ENCODE measurements at regions not wholly inside any gene's neighbourhood (a gene's known extent, or its start where the extent isn't known, plus 50 kb on each side); places are given as distances from the start of the nearest gene placed in this dataset.

GRCh38 chr5:124262991-124263571 lies 483.4 kb downstream of the ZNF608 start (continued):
- TF ChIP-seq ZNF318 (CRISPR knock-in tag; IDR thresholded peaks at IDR 0.05) = no peak
- no peak for TF ChIP-seq YEATS2 (CRISPR knock-in tag; IDR thresholded peaks at IDR 0.05; ENCODE audit: borderline replicate concordance)

GRCh38 chr5:124262470-124262869 lies 484.0 kb downstream of the ZNF608 start:
- WGBS (ENCODE audit: low lambda C conversion rate) = 44% methylated on average over 6 of the region's 6 CpGs
- no peak overlapping the region for H3K4me3 ChIP-seq (replicated peaks in 1 of 3; ENCODE audit: insufficient read depth in 1 of 3, low read depth in 2 of 3, low read length in 3 of 3)
- POLR2A ChIA-PET = no interaction called here
- H3K4me2 ChIP-seq (ENCODE audit: low read depth, low read length) = no peak overlapping the region
- H3K4me1 ChIP-seq (ENCODE audit: insufficient read depth, low read length) = no peaks in the 10 kb centered on the region
- in situ Hi-C loops (cut with HindIII; ENCODE audit: extremely low pct_ligation_motif_present, low pct_unique_long_range_greater_than_20kb) = no loop called here
- DNase-seq (ENCODE audit: low spot score) = no peak
- H3K79me2 ChIP-seq (ENCODE audit: insufficient read depth, low read length) = no peaks in the 10 kb centered on the region
- no peak overlapping the region for H2AFZ ChIP-seq (ENCODE audit: low read length)
- H3K9ac ChIP-seq (ENCODE audit: insufficient read depth, low read depth, low read length) = no peak overlapping the region
- no peak for ATAC-seq
- CTCF ChIA-PET (ENCODE audit: low intra/inter-chr PET ratio, low total read pairs) = no interaction called here
- H4K20me1 ChIP-seq (ENCODE audit: insufficient read depth, low read length) = no peaks in the 10 kb centered on the region
- no peaks in the 10 kb centered on the region; a peak in 1 of 5 replicates for H3K27me3 ChIP-seq (ENCODE audit: control insufficient read depth in 1 of 2, insufficient read depth in 2 of 2, low read length in 2 of 2)
- TF ChIP-seq CREB1 (IDR thresholded peaks at IDR 0.05) (no peak), CREB1 (CRISPR knock-in tag; IDR thresholded peaks at IDR 0.05) (no peak), ZBTB10 (CRISPR knock-in tag; IDR thresholded peaks at IDR 0.05; ENCODE audit: borderline replicate concordance) (no peak), CHCHD3 (CRISPR knock-in tag; IDR thresholded peaks at IDR 0.05) (no peak), ZNF33B (CRISPR knock-in tag; IDR thresholded peaks at IDR 0.05) (no peak), NFE2L1 (CRISPR knock-in tag; IDR thresholded peaks at IDR 0.05; ENCODE audit: borderline replicate concordance) (no peak), GZF1 (CRISPR knock-in tag; IDR thresholded peaks at IDR 0.05) (no peak), ZNF18 (CRISPR knock-in tag; IDR thresholded peaks at IDR 0.05; ENCODE audit: insufficient replicate concordance) (no peak)
- no peak overlapping the region for H3K27ac ChIP-seq (ENCODE audit: extremely low read length, insufficient read depth, low read length)
- intact Hi-C loops (cut with micrococcal nuclease; ENCODE audit: unreplicated experiment) = no loop called here
- BruUV-seq (replicated peaks) = no TSS peak
- H3K9me3 ChIP-seq (ENCODE audit: low read length) = no peaks in the 10 kb centered on the region
- FAIRE-seq = no peak
- no peaks in the 10 kb centered on the region for H3K36me3 ChIP-seq (replicated peaks in 1 of 2; ENCODE audit: control insufficient read depth in 1 of 2, insufficient read depth in 2 of 2, low read length in 2 of 2)
